ENCODE measurements at regions not wholly inside any gene's neighbourhood (a gene's known extent, or its start where the extent isn't known, plus 50 kb on each side); places are given as distances from the start of the nearest gene placed in this dataset.

GRCh38 chr5:20522905-20523482 is 535.0 kb upstream of the CDH18 start:
- DNase-seq: no peak

- no peak for DNase-seq
These were observed 527.6 kb upstream of the CDH18 start for GRCh38 chr5:20515606-20516005.

GRCh38 chr5:20514145-20514544 is 526.1 kb upstream of the CDH18 start:
- DNase-seq: no peak

GRCh38 chr5:20500546-20500945 is 512.5 kb upstream of the CDH18 start:
- DNase-seq: no peak

GRCh38 chr5:20498926-20499325 is 510.9 kb upstream of the CDH18 start:
- no peak for DNase-seq

- DNase-seq: no peak
These were observed 510.1 kb upstream of the CDH18 start for GRCh38 chr5:20498102-20498501.

- DNase-seq: no peak
These were observed 509.4 kb upstream of the CDH18 start for GRCh38 chr5:20497356-20497755.

- DNase-seq: no peak
These were observed 506.7 kb upstream of the CDH18 start for GRCh38 chr5:20494706-20495105.

GRCh38 chr5:20486826-20487225 is 498.8 kb upstream of the CDH18 start:
- DNase-seq: no peak

- DNase-seq: no peak
These were observed 488.0 kb upstream of the CDH18 start for GRCh38 chr5:20476016-20476415.

GRCh38 chr5:20470997-20471396 is 483.0 kb upstream of the CDH18 start:
- DNase-seq: no peak

GRCh38 chr5:20469792-20470191 is 481.8 kb upstream of the CDH18 start:
- DNase-seq: no peak

GRCh38 chr5:20469390-20469789 is 481.4 kb upstream of the CDH18 start:
- DNase-seq: no peak

- no peak for DNase-seq
These were observed 478.5 kb upstream of the CDH18 start for GRCh38 chr5:20466512-20466911.

- DNase-seq: no peak
These were observed 475.2 kb upstream of the CDH18 start for GRCh38 chr5:20463206-20463605.

- no peak for DNase-seq
These were observed 458.1 kb upstream of the CDH18 start for GRCh38 chr5:20446121-20446520.

GRCh38 chr5:20445326-20445860 is 457.4 kb upstream of the CDH18 start:
- no peak for DNase-seq

GRCh38 chr5:20434786-20435185 is 446.8 kb upstream of the CDH18 start:
- no peak for DNase-seq

- no peak for DNase-seq
These were observed 433.1 kb upstream of the CDH18 start for GRCh38 chr5:20420991-20421595.

Data from inflammatory macrophage treated with lipopolysaccharide for 1 hour (primary cell).